Lung (tissue), 11 donors: ENCODE measurements at regions not wholly inside any gene's neighbourhood (a gene's known extent, or its start where the extent isn't known, plus 50 kb on each side); places are given as distances from the start of the nearest gene placed in this dataset.
A peak's percentile ranks its signal among the peaks of the same experiment; 100 is the strongest.

Experiments used
- ATAC-seq: fragments of 200-7000 bp; cut with Tn5 transposase; one replicate; pipeline ENCODE4 v1.9.1; 2020; ENCODE audit warnings: moderate number of reproducible peaks; ENCODE audit not compliant: insufficient read depth, low FRiP score
- DNase-seq, 3 donors: peaks; one replicate each; pipeline ENCODE4 v3.0.0-alpha.2; 2013 to 2017
- H3K27ac ChIP-seq, 2 donors: one replicate each; pipeline ENCODE4 v1.5.1; 2013; ENCODE audit warnings: mild to moderate bottlenecking in 2 of 2, moderate library complexity in 2 of 2, control low read depth in 1 of 2, inconsistent platforms in 1 of 2, low read depth in 1 of 2, low read length in 1 of 2
- H3K27me3 ChIP-seq, 3 donors: one replicate each; pipeline ENCODE4 v1.5.1; 2013; ENCODE audit warnings: low read length in 2 of 3; ENCODE audit not compliant: control insufficient read depth in 3 of 3, insufficient read depth in 3 of 3
- H3K36me3 ChIP-seq, 4 donors: one replicate each; pipeline ENCODE4 v1.5.1; 2013; ENCODE audit warnings: low read length in 4 of 4, mild to moderate bottlenecking in 1 of 4, moderate library complexity in 1 of 4; ENCODE audit not compliant: control insufficient read depth in 4 of 4, insufficient read depth in 4 of 4
- H3K4me1 ChIP-seq, 5 donors: one replicate each; pipeline ENCODE4 v1.5.1; 2013; ENCODE audit warnings: low read length in 5 of 5, mild to moderate bottlenecking in 2 of 5, moderate library complexity in 1 of 5; ENCODE audit not compliant: control insufficient read depth in 5 of 5, insufficient read depth in 5 of 5
- H3K4me3 ChIP-seq: one replicate; pipeline ENCODE4 v1.5.1; 2013; ENCODE audit warnings: mild to moderate bottlenecking, control low read depth, moderate library complexity
- H3K9ac ChIP-seq, 2 donors: one replicate each; pipeline ENCODE4 v1.5.1; 2013; ENCODE audit warnings: low read length in 2 of 2, control low read depth in 1 of 2; ENCODE audit not compliant: insufficient read depth in 1 of 2
- H3K9me3 ChIP-seq, 4 donors: one replicate each; pipeline ENCODE4 v1.5.1; 2013; ENCODE audit warnings: low read length in 3 of 4, mild to moderate bottlenecking in 1 of 4, moderate library complexity in 1 of 4; ENCODE audit not compliant: control insufficient read depth in 4 of 4, insufficient read depth in 3 of 4
- CTCF ChIP-seq: IDR thresholded peaks from 2 replicates; pipeline ENCODE4 v1.5.1; 2012; ENCODE audit warnings: mild to moderate bottlenecking; ENCODE audit errors: control extremely low read depth, extremely low read depth
- WGBS, 2 donors: extraction: QIAGEN DNeasy Blood & Tissue Kit; methylation state at CpG; one replicate each; pipeline ENCODE4 v1.1.7; 2013; 5-methylcytosine and 5-hydroxymethylcytosine counted together
- donor health status: control.
- donor health status: control.
- donor health status: Bipolar disorder and iron deficiency.
- donor health status: healthy.
- donor health status: DM: yes; HTN: yes; CAD: no.

- no peak overlapping the region for H3K27ac ChIP-seq
- WGBS, 2 donors = 53 to 76% methylated on average over 4 of the region's 4 CpGs
- H3K4me1 ChIP-seq = peaks cover 0 to 4% (median 0%) of the 10 kb centered on the region in 5 donors
- H3K9me3 ChIP-seq = no peaks in the 10 kb centered on the region
- no peak for ATAC-seq
- no peak overlapping the region for H3K4me3 ChIP-seq
- DNase-seq = peak in 2 of 3 donors; percentile 38 to 69
- no peaks in the 10 kb centered on the region for H3K36me3 ChIP-seq
- TF ChIP-seq CTCF = no peak
- peaks cover 0 to 2% (median 2%) of the 10 kb centered on the region in 3 donors for H3K27me3 ChIP-seq
- no peak overlapping the region for H3K9ac ChIP-seq
Observed at GRCh38 chr16:55154262-55154661, 169.7 kb upstream of the IRX6 start.

GRCh38 chr16:55154956-55155355 lies 169.0 kb upstream of the IRX6 start:
- TF ChIP-seq CTCF = no peak
- ATAC-seq (no peak), DNase-seq (no peak)
- Histone ChIP-seq H3K27me3 (peaks cover 0 to 2% (median 2%) of the 10 kb centered on the region in 3 donors), H3K9ac (no peak overlapping the region), H3K36me3 (no peaks in the 10 kb centered on the region), H3K4me3 (no peak overlapping the region), H3K27ac (no peak overlapping the region), H3K4me1 (peaks cover 0 to 4% (median 0%) of the 10 kb centered on the region in 5 donors), H3K9me3 (peaks cover 0 to 4% (median 0%) of the 10 kb centered on the region in 4 donors)

GRCh38 chr16:55155815-55156214 lies 168.2 kb upstream of the IRX6 start:
- no peak overlapping the region for H3K4me3 ChIP-seq
- DNase-seq = no peak
- no peaks in the 10 kb centered on the region for H3K36me3 ChIP-seq
- no peak overlapping the region for H3K27ac ChIP-seq
- H3K9me3 ChIP-seq = peaks cover 0 to 7% (median 0%) of the 10 kb centered on the region in 4 donors
- H3K27me3 ChIP-seq = peaks cover 0 to 2% (median 2%) of the 10 kb centered on the region in 3 donors
- H3K9ac ChIP-seq = no peak overlapping the region
- TF ChIP-seq CTCF = no peak
- WGBS, 2 donors = 95 to 96% methylated on average over 9 of the region's 9 CpGs
- ATAC-seq = no peak
- H3K4me1 ChIP-seq = peaks cover 0 to 4% (median 0%) of the 10 kb centered on the region in 5 donors

- H3K36me3 ChIP-seq = no peaks in the 10 kb centered on the region
- H3K4me3 ChIP-seq = no peak overlapping the region
- H3K27ac ChIP-seq = no peak overlapping the region
- no peak for TF ChIP-seq CTCF
- no peak for DNase-seq
- no peak for ATAC-seq
- H3K9me3 ChIP-seq = peaks cover 0 to 4% (median 0%) of the 10 kb centered on the region in 4 donors
- WGBS, 2 donors = 72 to 85% methylated on average over 9 of the region's 9 CpGs
- H3K4me1 ChIP-seq = no peaks in the 10 kb centered on the region
- H3K27me3 ChIP-seq = no peaks in the 10 kb centered on the region
- no peak overlapping the region for H3K9ac ChIP-seq
Observed at GRCh38 chr16:55169780-55170179, 154.2 kb upstream of the IRX6 start.
